AG08395 (cell line): ENCODE measurements at regions not wholly inside any gene's neighbourhood (a gene's known extent, or its start where the extent isn't known, plus 50 kb on each side); places are given as distances from the start of the nearest gene placed in this dataset.

ENCODE experiments used
- DNase-seq: peaks from one replicate; pipeline ENCODE4 v3.0.0; 2012; ENCODE audit warnings: mixed read lengths, low spot score

- no peak for DNase-seq
These were observed 362.8 kb downstream of the INHBA start for GRCh38 chr7:41339913-41340676.

- no peak for DNase-seq
These were observed 365.9 kb downstream of the INHBA start for GRCh38 chr7:41336981-41337380.

GRCh38 chr7:41336455-41336952 lies 366.4 kb downstream of the INHBA start:
- no peak for DNase-seq

GRCh38 chr7:41334071-41334862 lies 368.6 kb downstream of the INHBA start:
- DNase-seq: no peak

GRCh38 chr7:41333511-41333910 lies 369.4 kb downstream of the INHBA start:
- DNase-seq: peak; percentile 34

- DNase-seq: no peak
These were observed 371.7 kb downstream of the INHBA start for GRCh38 chr7:41331194-41331593.

- peak; percentile 24 for DNase-seq
These were observed 374.3 kb downstream of the INHBA start for GRCh38 chr7:41328544-41328943.

GRCh38 chr7:41328131-41328530 lies 374.8 kb downstream of the INHBA start:
- peak; percentile 46 for DNase-seq

- DNase-seq: no peak
These were observed 376.3 kb downstream of the INHBA start for GRCh38 chr7:41326616-41327015.

- DNase-seq: no peak
These were observed 379.1 kb downstream of the INHBA start for GRCh38 chr7:41323806-41324205.

GRCh38 chr7:41319581-41319980 lies 383.3 kb downstream of the INHBA start:
- DNase-seq: no peak

GRCh38 chr7:41316410-41316809 lies 386.5 kb downstream of the INHBA start:
- no peak for DNase-seq

- no peak for DNase-seq
These were observed 387.1 kb downstream of the INHBA start for GRCh38 chr7:41315764-41316163.

- no peak for DNase-seq
These were observed 389.7 kb downstream of the INHBA start for GRCh38 chr7:41313171-41313570.

- no peak for DNase-seq
These were observed 390.7 kb downstream of the INHBA start for GRCh38 chr7:41312235-41312634.

GRCh38 chr7:41311301-41311700 lies 391.6 kb downstream of the INHBA start:
- DNase-seq: no peak

GRCh38 chr7:41306486-41306885 lies 396.4 kb downstream of the INHBA start:
- DNase-seq: no peak

GRCh38 chr7:41305001-41305400 lies 397.9 kb downstream of the INHBA start:
- no peak for DNase-seq

- no peak for DNase-seq
These were observed 399.2 kb downstream of the INHBA start for GRCh38 chr7:41303709-41304108.

- DNase-seq: no peak
These were observed 404.5 kb downstream of the INHBA start for GRCh38 chr7:41298409-41298808.

GRCh38 chr7:41297166-41297565 lies 405.7 kb downstream of the INHBA start:
- DNase-seq: no peak

GRCh38 chr7:41295455-41295815 lies 407.5 kb downstream of the INHBA start:
- no peak for DNase-seq
